ENCODE measurements at regions not wholly inside any gene's neighbourhood (a gene's known extent, or its start where the extent isn't known, plus 50 kb on each side); places are given as distances from the start of the nearest gene placed in this dataset.

GRCh38 chr10:120336911-120337540 lies 120.0 kb upstream of the PLPP4 start:
- DNase-seq (ENCODE audit: low spot score) (peak; percentile 78), ATAC-seq (peak; percentile 61)
- no peak overlapping the region for H3K27ac Mint-ChIP-seq
- 0 out of 2 replicates have a peak, but pooled peaks cover 3% of the 10 kb centered on the region for H3K36me3 Mint-ChIP-seq
- no peak overlapping the region for H3K4me3 Mint-ChIP-seq
- POLR2A ChIA-PET, result interaction anchor here (0.8 kb wide), 1 partner anchor 266 kb away, joined by 3 read pairs; no protein-coding TSS in a partner anchor
- H3K9me3 Mint-ChIP-seq, result peaks cover 11% of the 10 kb centered on the region
- H3K27me3 Mint-ChIP-seq (ENCODE audit: low read depth), result no peaks in the 10 kb centered on the region; the same call in 1 of the 2 replicates
- TF ChIP-seq ATF6 (CRISPR knock-in tag; IDR thresholded peaks at IDR 0.05) (no peak), CTCF (IDR thresholded peaks at IDR 0.05) (peak; percentile 77)
- peaks cover 13% of the 10 kb centered on the region for H3K4me1 Mint-ChIP-seq
- CTCF ChIA-PET, result interaction anchor here (0.6 to 3.7 kb wide), 16 partner anchors 9 to 404 kb away, joined by 3 to 53 read pairs (median 3); no protein-coding TSS in a partner anchor

GRCh38 chr10:120342115-120342714 lies 114.8 kb upstream of the PLPP4 start:
- Mint-ChIP-seq H3K27me3 (ENCODE audit: low read depth) (no peaks in the 10 kb centered on the region), H3K9me3 (no peaks in the 10 kb centered on the region), H3K36me3 (no peaks in the 10 kb centered on the region), H3K4me1 (peaks cover 20% of the 10 kb centered on the region), H3K4me3 (no peak overlapping the region), H3K27ac (no peak overlapping the region; the same call in 1 of the 2 replicates)
- POLR2A ChIA-PET, result no interaction called here
- ATAC-seq (peak; percentile 58; the same call in 1 of the 2 replicates), DNase-seq (ENCODE audit: low spot score) (no peak)
- CTCF ChIA-PET, result interaction anchor here (1.8 kb wide), 1 partner anchor 120 kb away, joined by 15 read pairs; no protein-coding TSS in a partner anchor
- no peak for TF ChIP-seq NR3C1 (CRISPR knock-in tag; conservative IDR thresholded peaks at IDR 0.05; ENCODE audit: low read depth)

- Mint-ChIP-seq H3K9me3 (no peaks in the 10 kb centered on the region), H3K4me1 (peaks cover 20% of the 10 kb centered on the region), H3K36me3 (no peaks in the 10 kb centered on the region), H3K27me3 (ENCODE audit: low read depth) (no peaks in the 10 kb centered on the region; the same call in 1 of the 2 replicates), H3K27ac (no peak overlapping the region), H3K4me3 (no peak overlapping the region)
- DNase-seq (ENCODE audit: low spot score) (no peak), ATAC-seq (no peak)
- TF ChIP-seq ATF3 (CRISPR knock-in tag; conservative IDR thresholded peaks at IDR 0.05), result no peak
- no peak for TF ChIP-seq NR2C2 (CRISPR knock-in tag; IDR thresholded peaks at IDR 0.05)
- no peak for TF ChIP-seq HMGA2 (CRISPR knock-in tag; IDR thresholded peaks at IDR 0.05)
- ChIA-PET POLR2A (no interaction called here), CTCF (no interaction called here)
Measured at GRCh38 chr10:120345186-120345585, 111.8 kb upstream of the PLPP4 start.

GRCh38 chr10:120347644-120348043 lies 109.4 kb upstream of the PLPP4 start:
- Mint-ChIP-seq H3K27me3 (ENCODE audit: low read depth) (no peaks in the 10 kb centered on the region; the same call in 1 of the 2 replicates), H3K9me3 (peaks cover 5% of the 10 kb centered on the region), H3K27ac (no peak overlapping the region), H3K4me3 (no peak overlapping the region), H3K4me1 (peaks cover 9% of the 10 kb centered on the region), H3K36me3 (no peaks in the 10 kb centered on the region)
- CTCF ChIA-PET, result no interaction called here
- TF ChIP-seq GABPB1 (CRISPR knock-in tag; IDR thresholded peaks at IDR 0.05), result no peak
- no peak for TF ChIP-seq FOXK1 (CRISPR knock-in tag; IDR thresholded peaks at IDR 0.05)
- DNase-seq (ENCODE audit: low spot score) (no peak), ATAC-seq (no peak; the same call in 1 of the 2 replicates)
- POLR2A ChIA-PET, result no interaction called here

GRCh38 chr10:120349069-120349468 lies 108.0 kb upstream of the PLPP4 start:
- peaks cover 18% of the 10 kb centered on the region for H3K9me3 Mint-ChIP-seq
- POLR2A ChIA-PET, result no interaction called here
- no peak for ATAC-seq
- TF ChIP-seq NR1H2 (CRISPR knock-in tag; IDR thresholded peaks at IDR 0.05) (no peak), CBFB (CRISPR knock-in tag; IDR thresholded peaks at IDR 0.05; ENCODE audit: low read depth) (no peak), ZSCAN18 (CRISPR knock-in tag; IDR thresholded peaks at IDR 0.05) (no peak), USF1 (CRISPR knock-in tag; IDR thresholded peaks at IDR 0.05) (no peak), ZNF425 (CRISPR knock-in tag; conservative IDR thresholded peaks at IDR 0.05) (no peak)

More at GRCh38 chr10:120349069-120349468, 108.0 kb upstream of the PLPP4 start:
- CTCF ChIA-PET, result interaction anchor here (1.5 kb wide), 1 partner anchor 12 kb away, joined by 5 read pairs; no protein-coding TSS in a partner anchor
- Mint-ChIP-seq H3K36me3 (no peaks in the 10 kb centered on the region), H3K27ac (no peak overlapping the region), H3K4me3 (no peak overlapping the region), H3K4me1 (no peaks in the 10 kb centered on the region), H3K27me3 (ENCODE audit: low read depth) (no peaks in the 10 kb centered on the region; the same call in 1 of the 2 replicates)
- DNase-seq (ENCODE audit: low spot score), result no peak
